SK-N-SH (cell line): ENCODE measurements at regions not wholly inside any gene's neighbourhood (a gene's known extent, or its start where the extent isn't known, plus 50 kb on each side); places are given as distances from the start of the nearest gene placed in this dataset.

Experiments
- CTCF ChIA-PET: fragments of 300-600, 350-600 bp; formaldehyde crosslinking; extraction: SDS; loops from one replicate; lab custom pipeline; 2021; lab: Yijun Ruan, JAX
- POLR2A ChIA-PET: fragments of 350-600 bp; sonication (Branson Sonifier 250); formaldehyde crosslinking; extraction: SDS; loops from one replicate; lab custom pipeline; 2020; ENCODE audit warnings: antibody characterized with exemption, inconsistent platforms; lab: Yijun Ruan, JAX
- DNase-seq: peaks from one replicate; pipeline ENCODE4 v3.0.0; 2012
- H2AFZ ChIP-seq: fragments of 200-600 bp; sonication (generic); 2 replicates; pipeline ENCODE4 v1.8.1; 2016; ENCODE audit warnings: antibody characterized with exemption, mild to moderate bottlenecking, low read depth
- H3F3A ChIP-seq: fragments of 200-600 bp; sonication (generic); replicated peaks from 2 replicates; pipeline ENCODE3; 2016; ENCODE audit warnings: antibody characterized with exemption, mild to moderate bottlenecking; ENCODE audit not compliant: insufficient read depth
- H3K27ac ChIP-seq, 2 experiments: fragments of 200-500 bp in 1 of 2; fragments of 200-600 bp in 1 of 2; sonication (Bioruptor generic) in 1 of 2; sonication (generic), shearing (Covaris generic) in 1 of 2; 2 replicates each; pipeline versions ENCODE4 v1.5.1 to v1.6.1; 2014 to 2016; ENCODE audit warnings: low read depth in 2 of 2, inconsistent platforms in 1 of 2, low read length in 1 of 2, mild to moderate bottlenecking in 1 of 2, mixed read lengths in 1 of 2
- H3K27me3 ChIP-seq: fragments of 200-600 bp; sonication (generic), shearing (Covaris generic); 2 replicates; pipeline ENCODE4 v1.6.1; 2016; ENCODE audit warnings: mixed run types; ENCODE audit not compliant: insufficient read depth
- H3K36me3 ChIP-seq, 2 experiments: fragments of 200-500 bp in 1 of 2; fragments of 200-600 bp in 1 of 2; sonication (Bioruptor generic) in 1 of 2; sonication (generic) in 1 of 2; replicated peaks in 1 of 2; 2 replicates each; pipeline versions ENCODE3 to v1.5.1; 2014 to 2016; ENCODE audit warnings: low read length in 1 of 2, mild to moderate bottlenecking in 1 of 2; ENCODE audit not compliant: insufficient read depth in 2 of 2, control insufficient read depth in 1 of 2
- H3K4me1 ChIP-seq, 2 experiments: fragments of 200-500 bp in 1 of 2; fragments of 200-600 bp in 1 of 2; sonication (Bioruptor generic) in 1 of 2; sonication (generic), shearing (Covaris generic) in 1 of 2; 2 replicates each; pipeline versions ENCODE4 v1.5.1 to v1.6.1; 2014 to 2016; ENCODE audit warnings: low read depth in 1 of 2, low read length in 1 of 2, mixed run types in 1 of 2; ENCODE audit not compliant: insufficient read depth in 2 of 2, control insufficient read depth in 1 of 2
- H3K4me2 ChIP-seq: fragments of 200-600 bp; sonication (generic), shearing (Covaris generic); 2 replicates; pipeline ENCODE4 v1.6.1; 2017; ENCODE audit warnings: mixed run types
- H3K4me3 ChIP-seq, 2 experiments: fragments of 200-500 bp in 1 of 2; fragments of 200-600 bp in 1 of 2; sonication (Bioruptor generic) in 1 of 2; sonication (generic), shearing (Covaris generic) in 1 of 2; 2 replicates each; pipeline versions ENCODE4 v1.5.1 to v1.8.1; 2014 to 2016; ENCODE audit warnings: low read depth in 2 of 2, inconsistent platforms in 1 of 2, low read length in 1 of 2, mild to moderate bottlenecking in 1 of 2, mixed read lengths in 1 of 2, moderate library complexity in 1 of 2
- H3K79me2 ChIP-seq: fragments of 200-600 bp; sonication (generic); 2 replicates; pipeline ENCODE4 v1.8.1; 2017; ENCODE audit warnings: mild to moderate bottlenecking; ENCODE audit not compliant: insufficient read depth
- H3K9ac ChIP-seq: fragments of 200-600 bp; sonication (generic); 2 replicates; pipeline ENCODE4 v1.6.1; 2017; ENCODE audit warnings: mixed run types
- H3K9me2 ChIP-seq: fragments of 200-600 bp; sonication (generic); 2 replicates; pipeline ENCODE4 v1.6.1; 2017; ENCODE audit warnings: mixed run types
- H3K9me3 ChIP-seq: fragments of 200-600 bp; sonication (generic); 2 replicates; pipeline ENCODE4 v1.6.1; 2017; ENCODE audit warnings: mixed run types, mild to moderate bottlenecking, moderate library complexity
- H4K20me1 ChIP-seq: fragments of 200-600 bp; sonication (generic); 2 replicates; pipeline ENCODE4 v1.6.1; 2017; ENCODE audit warnings: mild to moderate bottlenecking, mixed run types; ENCODE audit not compliant: insufficient read depth
- EZH2phosphoT487 ChIP-seq: fragments of 200-600 bp; sonication (generic); IDR thresholded peaks from 2 replicates; pipeline ENCODE4 v1.6.1; 2017; ENCODE audit warnings: low read depth, mixed run types, mild to moderate bottlenecking, antibody characterized with exemption, moderate library complexity, borderline replicate concordance
- FOSL2 ChIP-seq: IDR thresholded peaks from 2 replicates; pipeline ENCODE4 v1.4.0; 2012; ENCODE audit warnings: low read depth, mild to moderate bottlenecking, moderate library complexity, borderline replicate concordance
- GABPA ChIP-seq: IDR thresholded peaks from 2 replicates; pipeline ENCODE4 v1.4.0; 2012; ENCODE audit warnings: low read depth, mild to moderate bottlenecking
- GATA2 ChIP-seq: sonication (generic); formaldehyde crosslinking; IDR thresholded peaks from 2 replicates; pipeline ENCODE4 v1.5.0; 2020; ENCODE audit warnings: mild to moderate bottlenecking, missing genetic modification reagents
- JUND ChIP-seq: IDR thresholded peaks from 2 replicates; pipeline ENCODE4 v1.4.0; 2012
- NFIC ChIP-seq: IDR thresholded peaks from 2 replicates; pipeline ENCODE4 v1.4.0; 2012; ENCODE audit warnings: borderline replicate concordance
- NRF1 ChIP-seq: IDR thresholded peaks from 2 replicates; pipeline ENCODE4 v1.6.1; 2012; ENCODE audit warnings: low read depth, mild to moderate bottlenecking, low read length
- PBX3 ChIP-seq: IDR thresholded peaks from 2 replicates; pipeline ENCODE4; 2012
- POLR2AphosphoS5 ChIP-seq: IDR thresholded peaks from 2 replicates; pipeline ENCODE4 v1.6.1; 2012; ENCODE audit warnings: low read depth, low read length
- RCOR1 ChIP-seq: fragments of 150-350 bp; IDR thresholded peaks from 2 replicates; pipeline ENCODE4 v1.6.1; 2017; ENCODE audit warnings: antibody characterized with exemption, low read length
- RFX5 ChIP-seq: IDR thresholded peaks from 2 replicates; pipeline ENCODE4 v1.6.1; 2012; ENCODE audit warnings: mild to moderate bottlenecking, improper control_type of control experiment, low read length
- SIN3A ChIP-seq: IDR thresholded peaks from 2 replicates; pipeline ENCODE4 v1.6.1; 2012; ENCODE audit warnings: low read depth, mild to moderate bottlenecking, low read length, moderate library complexity, borderline replicate concordance
- SMC3 ChIP-seq: IDR thresholded peaks from 2 replicates; pipeline ENCODE4 v1.6.1; 2012; ENCODE audit warnings: low read depth, low read length, improper control_type of control experiment
- WGBS: methylation state at CpG from one replicate; pipeline ENCODE4 v1.1.6; 2017; ENCODE audit warnings: low lambda C conversion rate; 5-methylcytosine and 5-hydroxymethylcytosine counted together
- TF ChIP-seq, protein P1 (sequence below): fragments of 150-350 bp; IDR thresholded peaks from 2 replicates; pipeline ENCODE4 v1.6.1; 2016; ENCODE audit warnings: mild to moderate bottlenecking, low read depth, low read length

DNA sequence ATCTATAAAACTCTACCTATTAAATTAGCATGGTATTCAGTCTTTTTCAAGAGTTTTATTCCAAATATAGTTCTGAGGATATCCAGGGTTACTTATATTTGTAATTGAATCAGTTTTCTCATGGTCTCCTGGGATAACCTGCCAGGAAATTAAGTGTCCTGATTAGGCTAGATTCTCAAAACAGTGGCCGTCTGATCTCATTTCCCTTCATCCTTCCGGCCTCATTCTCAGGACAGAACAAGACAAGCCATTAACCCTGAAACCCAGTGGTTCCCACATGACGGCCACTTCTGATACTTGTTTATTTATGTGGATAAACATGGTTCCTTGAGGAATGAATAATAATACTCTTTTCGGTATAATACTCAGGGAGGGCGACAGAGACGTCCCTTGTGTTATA lies 417.6 kb upstream of the POT1 start:
- H3K4me3 ChIP-seq = no peak overlapping the region
- POLR2A ChIA-PET = no interaction called here
- TF ChIP-seq NRF1 = no peak
- no peak for TF ChIP-seq EZH2phosphoT487
- TF ChIP-seq FOSL2 = no peak
- TF ChIP-seq RCOR1 = no peak
- no peak for TF ChIP-seq SIN3A
- no peak for TF ChIP-seq POLR2AphosphoS5
- TF ChIP-seq NFIC = no peak
- TF ChIP-seq PBX3 = no peak
- TF ChIP-seq GATA2 = no peak
- TF ChIP-seq SMC3 = no peak
- no peak for TF ChIP-seq RFX5
- TF ChIP-seq JUND = no peak
- no peak for TF ChIP-seq GABPA
- TF ChIP-seq, all 33 proteins: peak for 0
- Histone ChIP-seq H3K4me2 (no peak overlapping the region), H3K27me3 (no peaks in the 10 kb centered on the region), H3K4me1 (no peaks in the 10 kb centered on the region), H3K9me2 (no peaks in the 10 kb centered on the region), H3F3A (no peaks in the 10 kb centered on the region), H3K9me3 (no peaks in the 10 kb centered on the region), H4K20me1 (no peaks in the 10 kb centered on the region), H3K27ac (no peak overlapping the region), H3K9ac (no peak overlapping the region), H3K36me3 (peaks cover 0 to 3% of the 10 kb centered on the region in 2 experiments), H3K79me2 (no peaks in the 10 kb centered on the region), H2AFZ (no peak overlapping the region)
- DNase-seq = no peak
- 62% methylated on average over 6 of the region's 6 CpGs for whole genome bisulfite sequencing
- CTCF ChIA-PET = no interaction called here

DNA sequence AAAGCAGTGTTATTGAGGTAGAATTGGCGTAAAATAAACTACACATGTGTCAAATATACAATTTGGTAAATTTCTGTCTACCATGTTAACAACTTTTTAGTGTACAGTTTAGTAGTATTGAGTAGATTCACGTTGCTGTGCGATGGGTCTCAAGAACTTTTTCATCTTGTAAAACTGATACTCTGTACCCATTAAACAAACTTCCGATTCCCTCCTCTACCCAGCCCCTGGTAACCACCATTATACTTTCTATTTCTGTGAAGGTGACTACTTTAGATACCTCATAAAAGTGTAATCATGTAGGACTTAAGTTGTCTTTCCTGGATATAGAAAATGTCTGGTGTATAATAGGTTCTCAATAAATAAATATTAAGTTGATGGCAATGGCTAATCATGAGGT lies 408.5 kb upstream of the POT1 start:
- Histone ChIP-seq H3F3A (no peaks in the 10 kb centered on the region), H3K9ac (no peak overlapping the region), H3K9me2 (no peaks in the 10 kb centered on the region), H3K79me2 (no peaks in the 10 kb centered on the region), H3K27me3 (no peaks in the 10 kb centered on the region), H3K27ac (no peak overlapping the region), H3K4me2 (no peak overlapping the region), H3K4me3 (no peak overlapping the region), H3K36me3 (no peaks in the 10 kb centered on the region), H3K4me1 (no peaks in the 10 kb centered on the region), H2AFZ (no peak overlapping the region), H4K20me1 (no peaks in the 10 kb centered on the region), H3K9me3 (no peaks in the 10 kb centered on the region; the same call in 1 of the 2 replicates)
- no peak for DNase-seq
- POLR2A ChIA-PET = no interaction called here
- TF ChIP-seq, protein P1, sequence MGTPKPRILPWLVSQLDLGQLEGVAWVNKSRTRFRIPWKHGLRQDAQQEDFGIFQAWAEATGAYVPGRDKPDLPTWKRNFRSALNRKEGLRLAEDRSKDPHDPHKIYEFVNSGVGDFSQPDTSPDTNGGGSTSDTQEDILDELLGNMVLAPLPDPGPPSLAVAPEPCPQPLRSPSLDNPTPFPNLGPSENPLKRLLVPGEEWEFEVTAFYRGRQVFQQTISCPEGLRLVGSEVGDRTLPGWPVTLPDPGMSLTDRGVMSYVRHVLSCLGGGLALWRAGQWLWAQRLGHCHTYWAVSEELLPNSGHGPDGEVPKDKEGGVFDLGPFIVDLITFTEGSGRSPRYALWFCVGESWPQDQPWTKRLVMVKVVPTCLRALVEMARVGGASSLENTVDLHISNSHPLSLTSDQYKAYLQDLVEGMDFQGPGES = no peak
- 50% methylated on average over 4 of the region's 4 CpGs for WGBS
- CTCF ChIA-PET = no interaction called here
